Lung (tissue), 11 donors: ENCODE measurements at regions not wholly inside any gene's neighbourhood (a gene's known extent, or its start where the extent isn't known, plus 50 kb on each side); places are given as distances from the start of the nearest gene placed in this dataset.

Experiments
- ATAC-seq: fragments of 200-7000 bp; cut with Tn5 transposase; one replicate; pipeline ENCODE4 v1.9.1; 2020; ENCODE audit warnings: moderate number of reproducible peaks; ENCODE audit not compliant: insufficient read depth, low FRiP score
- DNase-seq, 3 donors: peaks; one replicate each; pipeline ENCODE4 v3.0.0-alpha.2; 2013 to 2017
- H3K27ac ChIP-seq, 2 donors: one replicate each; pipeline ENCODE4 v1.5.1; 2013; ENCODE audit warnings: mild to moderate bottlenecking in 2 of 2, moderate library complexity in 2 of 2, control low read depth in 1 of 2, inconsistent platforms in 1 of 2, low read depth in 1 of 2, low read length in 1 of 2
- H3K27me3 ChIP-seq, 3 donors: one replicate each; pipeline ENCODE4 v1.5.1; 2013; ENCODE audit warnings: low read length in 2 of 3; ENCODE audit not compliant: control insufficient read depth in 3 of 3, insufficient read depth in 3 of 3
- H3K36me3 ChIP-seq, 4 donors: one replicate each; pipeline ENCODE4 v1.5.1; 2013; ENCODE audit warnings: low read length in 4 of 4, mild to moderate bottlenecking in 1 of 4, moderate library complexity in 1 of 4; ENCODE audit not compliant: control insufficient read depth in 4 of 4, insufficient read depth in 4 of 4
- H3K4me1 ChIP-seq, 5 donors: one replicate each; pipeline ENCODE4 v1.5.1; 2013; ENCODE audit warnings: low read length in 5 of 5, mild to moderate bottlenecking in 2 of 5, moderate library complexity in 1 of 5; ENCODE audit not compliant: control insufficient read depth in 5 of 5, insufficient read depth in 5 of 5
- H3K4me3 ChIP-seq: one replicate; pipeline ENCODE4 v1.5.1; 2013; ENCODE audit warnings: mild to moderate bottlenecking, control low read depth, moderate library complexity
- H3K9ac ChIP-seq, 2 donors: one replicate each; pipeline ENCODE4 v1.5.1; 2013; ENCODE audit warnings: low read length in 2 of 2, control low read depth in 1 of 2; ENCODE audit not compliant: insufficient read depth in 1 of 2
- H3K9me3 ChIP-seq, 4 donors: one replicate each; pipeline ENCODE4 v1.5.1; 2013; ENCODE audit warnings: low read length in 3 of 4, mild to moderate bottlenecking in 1 of 4, moderate library complexity in 1 of 4; ENCODE audit not compliant: control insufficient read depth in 4 of 4, insufficient read depth in 3 of 4
- WGBS, 2 donors: extraction: QIAGEN DNeasy Blood & Tissue Kit; methylation state at CpG; one replicate each; pipeline ENCODE4 v1.1.7; 2013; 5-methylcytosine and 5-hydroxymethylcytosine counted together
- TF ChIP-seq, protein P1 (sequence below): IDR thresholded peaks from 2 replicates; pipeline ENCODE4 v1.5.1; 2012; ENCODE audit warnings: mild to moderate bottlenecking; ENCODE audit errors: control extremely low read depth, extremely low read depth
- donor health status: control.
- donor health status: control.
- donor health status: Bipolar disorder and iron deficiency.
- donor health status: healthy.
- donor health status: DM: yes; HTN: yes; CAD: no.

DNA sequence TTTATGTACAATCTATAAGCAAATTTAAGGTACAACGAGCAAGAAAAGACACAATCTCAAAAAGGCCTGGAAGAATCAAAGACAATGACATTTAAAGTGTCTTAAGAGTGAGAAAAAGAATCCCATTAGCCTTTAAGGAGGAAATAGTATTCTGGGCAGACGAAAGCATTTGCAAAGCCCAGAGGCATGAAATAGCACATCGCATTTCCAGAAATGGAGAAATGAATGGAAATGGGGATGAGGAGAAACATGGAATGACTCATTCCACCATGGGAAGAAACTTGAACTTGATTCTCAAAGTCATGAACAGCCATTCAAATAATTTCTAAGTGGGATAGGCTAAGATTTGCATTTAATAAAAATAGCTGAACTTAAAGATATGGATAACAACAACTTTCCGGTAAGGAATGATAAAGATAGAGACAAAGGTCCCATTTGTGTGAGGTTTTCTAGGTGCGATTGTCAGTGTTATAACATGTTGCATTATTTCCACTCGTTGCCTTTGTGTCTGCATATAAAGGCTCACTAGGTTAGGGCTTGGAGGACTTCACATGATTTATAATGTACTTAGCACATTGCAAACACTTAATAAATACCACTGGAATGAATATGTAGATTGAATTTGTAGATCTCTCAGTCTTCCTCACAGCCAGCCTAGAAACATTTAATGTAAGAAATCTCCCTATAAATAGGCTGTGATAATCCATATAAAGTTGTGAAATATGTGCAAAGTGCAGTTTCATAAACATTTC, 310.3 kb upstream of the KLF6 start:
- H3K4me1 ChIP-seq, result peaks cover 0 to 3% (median 0%) of the 10 kb centered on the region in 5 donors
- no peaks in the 10 kb centered on the region for H3K36me3 ChIP-seq
- ATAC-seq (no peak), DNase-seq (no peak)
- 85 to 94% methylated on average over 6 of the region's 6 CpGs for WGBS, 2 donors
- H3K9ac ChIP-seq, result no peak overlapping the region
- no peak overlapping the region for H3K4me3 ChIP-seq
- no peaks in the 10 kb centered on the region for H3K27me3 ChIP-seq
- H3K9me3 ChIP-seq, result peaks cover 0 to 3% (median 0%) of the 10 kb centered on the region in 4 donors
- TF ChIP-seq, protein P1, sequence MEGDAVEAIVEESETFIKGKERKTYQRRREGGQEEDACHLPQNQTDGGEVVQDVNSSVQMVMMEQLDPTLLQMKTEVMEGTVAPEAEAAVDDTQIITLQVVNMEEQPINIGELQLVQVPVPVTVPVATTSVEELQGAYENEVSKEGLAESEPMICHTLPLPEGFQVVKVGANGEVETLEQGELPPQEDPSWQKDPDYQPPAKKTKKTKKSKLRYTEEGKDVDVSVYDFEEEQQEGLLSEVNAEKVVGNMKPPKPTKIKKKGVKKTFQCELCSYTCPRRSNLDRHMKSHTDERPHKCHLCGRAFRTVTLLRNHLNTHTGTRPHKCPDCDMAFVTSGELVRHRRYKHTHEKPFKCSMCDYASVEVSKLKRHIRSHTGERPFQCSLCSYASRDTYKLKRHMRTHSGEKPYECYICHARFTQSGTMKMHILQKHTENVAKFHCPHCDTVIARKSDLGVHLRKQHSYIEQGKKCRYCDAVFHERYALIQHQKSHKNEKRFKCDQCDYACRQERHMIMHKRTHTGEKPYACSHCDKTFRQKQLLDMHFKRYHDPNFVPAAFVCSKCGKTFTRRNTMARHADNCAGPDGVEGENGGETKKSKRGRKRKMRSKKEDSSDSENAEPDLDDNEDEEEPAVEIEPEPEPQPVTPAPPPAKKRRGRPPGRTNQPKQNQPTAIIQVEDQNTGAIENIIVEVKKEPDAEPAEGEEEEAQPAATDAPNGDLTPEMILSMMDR, result no peak
- H3K27ac ChIP-seq, result no peak overlapping the region

DNA sequence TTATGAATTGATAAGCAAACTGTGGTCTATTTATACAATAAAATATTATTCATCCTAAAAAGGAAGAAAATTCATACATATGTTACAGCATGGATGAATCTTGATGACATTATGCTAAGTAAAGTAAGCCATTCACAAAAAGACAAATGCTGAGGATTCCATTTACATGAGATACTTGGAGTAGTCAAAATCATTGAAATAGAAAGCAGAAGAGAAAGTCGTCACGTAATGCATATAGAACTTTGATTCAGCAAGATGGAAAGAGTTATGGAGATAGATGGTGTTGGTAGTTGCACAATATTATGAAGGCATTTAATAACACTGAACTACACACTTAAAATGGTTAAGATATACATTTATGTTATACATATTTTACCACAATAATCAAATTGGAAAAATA, 309.7 kb upstream of the KLF6 start:
- Histone ChIP-seq H3K36me3 (no peaks in the 10 kb centered on the region), H3K4me3 (no peak overlapping the region), H3K9me3 (peaks cover 0 to 3% (median 0%) of the 10 kb centered on the region in 4 donors), H3K4me1 (peaks cover 0 to 2% (median 0%) of the 10 kb centered on the region in 5 donors), H3K27me3 (no peaks in the 10 kb centered on the region), H3K27ac (no peak overlapping the region), H3K9ac (no peak overlapping the region)
- no peak for ATAC-seq
- WGBS, 2 donors, result 83 to 89% methylated on average over 2 of the region's 2 CpGs
- TF ChIP-seq, protein P1, result no peak
- no peak for DNase-seq

DNA sequence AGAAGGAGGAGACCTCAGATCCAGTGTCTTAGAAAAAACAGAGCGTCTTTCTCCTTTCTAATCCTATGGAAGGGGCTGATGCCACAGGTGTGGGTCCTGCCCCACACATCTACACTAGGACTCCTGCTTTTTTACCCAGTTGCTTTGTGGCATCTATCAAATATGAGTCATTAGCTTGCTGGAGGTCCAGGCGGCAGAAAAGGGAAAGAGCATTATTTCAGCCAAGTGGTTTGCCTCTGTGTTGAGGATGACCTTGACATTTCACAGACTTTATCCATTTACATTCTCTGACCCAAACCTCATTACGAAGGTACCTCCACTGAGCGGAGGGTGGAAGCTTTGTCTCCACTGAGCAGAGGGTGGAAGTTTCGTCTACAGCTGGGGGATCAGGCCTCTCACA, 308.4 kb upstream of the KLF6 start:
- DNase-seq, result no peak
- Histone ChIP-seq H3K4me3 (no peak overlapping the region), H3K36me3 (no peaks in the 10 kb centered on the region), H3K9ac (no peak overlapping the region), H3K4me1 (peaks cover 0 to 2% (median 0%) of the 10 kb centered on the region in 5 donors), H3K27ac (no peak overlapping the region), H3K9me3 (peaks cover 0 to 2% (median 0%) of the 10 kb centered on the region in 4 donors), H3K27me3 (no peaks in the 10 kb centered on the region)
- ATAC-seq, result no peak
- 96% methylated on average over 5 of the region's 5 CpGs for WGBS, 2 donors
- TF ChIP-seq, protein P1, result no peak
